ENCODE measurements at regions not wholly inside any gene's neighbourhood (a gene's known extent, or its start where the extent isn't known, plus 50 kb on each side); places are given as distances from the start of the nearest gene placed in this dataset.

DNA sequence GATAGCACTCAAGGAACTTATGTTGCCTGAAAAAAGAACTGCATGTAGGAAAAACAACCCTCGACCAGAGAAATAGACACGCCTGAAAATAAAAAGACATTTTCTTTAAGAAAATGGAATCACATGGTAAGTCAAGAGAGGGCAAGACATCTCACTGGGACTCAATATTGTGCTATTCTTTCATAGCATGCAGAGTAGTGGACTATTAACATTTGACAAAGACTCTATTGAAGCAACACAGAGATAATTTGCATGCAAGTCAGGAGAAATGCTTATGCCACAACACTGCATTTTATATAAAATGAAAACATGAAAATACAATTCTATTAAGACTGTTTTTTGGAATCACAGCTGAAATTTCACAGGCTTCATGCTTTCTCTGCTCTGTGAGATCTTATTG, 77.9 kb upstream of the RHOBTB1 start:
- Histone ChIP-seq H3K4me1 (ENCODE audit: control insufficient read depth, extremely low read depth, insufficient read depth, low read length) (no peaks in the 10 kb centered on the region), H3K36me3 (ENCODE audit: control insufficient read depth, insufficient read depth, low read length) (no peaks in the 10 kb centered on the region), H3K4me3 (replicated peaks in 1 of 4; ENCODE audit: control extremely low read depth in 1 of 4, insufficient read depth in 1 of 4, low read depth in 3 of 4, low read length in 4 of 4) (no peak overlapping the region)

DNA sequence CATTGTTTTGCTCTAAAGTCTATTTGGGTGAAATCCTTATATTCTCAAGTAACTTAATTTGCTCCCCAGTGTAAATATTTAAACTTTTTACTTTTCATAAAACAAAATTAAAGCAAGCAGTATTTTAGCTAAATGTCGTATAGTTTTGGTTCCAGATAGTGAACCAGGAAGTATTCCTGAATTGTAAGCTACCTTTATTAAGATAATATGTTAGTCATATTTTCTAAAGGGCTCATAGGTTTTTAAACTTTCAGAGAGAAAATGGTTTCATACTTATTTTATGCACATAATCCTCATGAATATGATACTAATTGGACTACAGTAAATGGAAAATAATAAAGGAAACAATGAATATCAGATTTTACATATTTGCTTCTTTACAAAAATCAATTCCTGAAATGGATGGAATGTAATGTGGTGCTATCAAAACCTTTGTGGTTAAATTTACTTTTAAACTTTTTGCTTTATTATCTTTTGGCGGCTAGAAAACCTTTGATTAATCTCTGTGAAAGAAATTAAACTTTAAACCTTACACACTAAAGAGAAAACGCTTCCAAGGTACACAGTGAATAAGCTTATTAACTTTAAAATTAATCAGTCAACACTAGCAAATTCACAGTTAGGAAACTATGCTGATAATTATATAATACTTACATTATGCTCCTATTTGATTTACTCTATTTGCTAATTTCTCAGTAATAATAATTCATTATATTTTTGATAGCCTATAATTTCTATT, 76.6 kb upstream of the RHOBTB1 start:
- H3K27ac ChIP-seq (ENCODE audit: insufficient read depth, low read length), result no peak overlapping the region
- H3K4me2 ChIP-seq (ENCODE audit: extremely low read depth, insufficient read depth, low read length), result no peak overlapping the region
- no peaks in the 10 kb centered on the region for H3K27me3 ChIP-seq (ENCODE audit: control insufficient read depth, insufficient read depth, low read length)
- DNase-seq (ENCODE audit: low read depth in 2 of 2), result no peak
- H4K20me1 ChIP-seq (ENCODE audit: control insufficient read depth, extremely low read depth, insufficient read depth, low read length), result no peaks in the 10 kb centered on the region
- H2AFZ ChIP-seq (ENCODE audit: low read length), result no peak overlapping the region
- no peak overlapping the region for H3K4me3 ChIP-seq (replicated peaks in 1 of 4; ENCODE audit: control extremely low read depth in 1 of 4, insufficient read depth in 1 of 4, low read depth in 3 of 4, low read length in 4 of 4)
- H3K79me2 ChIP-seq (ENCODE audit: control insufficient read depth, insufficient read depth, low read length), result no peaks in the 10 kb centered on the region
- H3K9ac ChIP-seq (ENCODE audit: insufficient read depth, low read length), result no peak overlapping the region
- no peaks in the 10 kb centered on the region for H3K4me1 ChIP-seq (ENCODE audit: control insufficient read depth, extremely low read depth, insufficient read depth, low read length)
- H3K36me3 ChIP-seq (ENCODE audit: control insufficient read depth, insufficient read depth, low read length), result no peaks in the 10 kb centered on the region
- TF ChIP-seq, protein P1, sequence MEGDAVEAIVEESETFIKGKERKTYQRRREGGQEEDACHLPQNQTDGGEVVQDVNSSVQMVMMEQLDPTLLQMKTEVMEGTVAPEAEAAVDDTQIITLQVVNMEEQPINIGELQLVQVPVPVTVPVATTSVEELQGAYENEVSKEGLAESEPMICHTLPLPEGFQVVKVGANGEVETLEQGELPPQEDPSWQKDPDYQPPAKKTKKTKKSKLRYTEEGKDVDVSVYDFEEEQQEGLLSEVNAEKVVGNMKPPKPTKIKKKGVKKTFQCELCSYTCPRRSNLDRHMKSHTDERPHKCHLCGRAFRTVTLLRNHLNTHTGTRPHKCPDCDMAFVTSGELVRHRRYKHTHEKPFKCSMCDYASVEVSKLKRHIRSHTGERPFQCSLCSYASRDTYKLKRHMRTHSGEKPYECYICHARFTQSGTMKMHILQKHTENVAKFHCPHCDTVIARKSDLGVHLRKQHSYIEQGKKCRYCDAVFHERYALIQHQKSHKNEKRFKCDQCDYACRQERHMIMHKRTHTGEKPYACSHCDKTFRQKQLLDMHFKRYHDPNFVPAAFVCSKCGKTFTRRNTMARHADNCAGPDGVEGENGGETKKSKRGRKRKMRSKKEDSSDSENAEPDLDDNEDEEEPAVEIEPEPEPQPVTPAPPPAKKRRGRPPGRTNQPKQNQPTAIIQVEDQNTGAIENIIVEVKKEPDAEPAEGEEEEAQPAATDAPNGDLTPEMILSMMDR (conservative IDR thresholded peaks at IDR 0.05 in 1 of 2, IDR thresholded peaks at IDR 0.05 in 1 of 2; ENCODE audit: low read depth in 1 of 2, low read length in 2 of 2), result no peak
- no peak for TF ChIP-seq EZH2 (IDR thresholded peaks at IDR 0.05; ENCODE audit: low read length, missing control alignments)
- H3K9me3 ChIP-seq (ENCODE audit: control insufficient read depth, insufficient read depth, low read depth, low read length), result no peaks in the 10 kb centered on the region

More for the DNA sequence above, 77.9 kb upstream of the RHOBTB1 start:
- Histone ChIP-seq H3K9me3 (ENCODE audit: control insufficient read depth, insufficient read depth, low read depth, low read length) (no peaks in the 10 kb centered on the region), H3K79me2 (ENCODE audit: control insufficient read depth, insufficient read depth, low read length) (no peaks in the 10 kb centered on the region), H3K4me2 (ENCODE audit: extremely low read depth, insufficient read depth, low read length) (no peak overlapping the region), H2AFZ (ENCODE audit: low read length) (no peak overlapping the region), H3K9ac (ENCODE audit: insufficient read depth, low read length) (no peak overlapping the region), H4K20me1 (ENCODE audit: control insufficient read depth, extremely low read depth, insufficient read depth, low read length) (no peaks in the 10 kb centered on the region), H3K27ac (ENCODE audit: insufficient read depth, low read length) (no peak overlapping the region), H3K27me3 (ENCODE audit: control insufficient read depth, insufficient read depth, low read length) (no peaks in the 10 kb centered on the region)
- DNase-seq (ENCODE audit: low read depth in 2 of 2), result no peak
- TF ChIP-seq EZH2 (IDR thresholded peaks at IDR 0.05; ENCODE audit: low read length, missing control alignments), result no peak
- TF ChIP-seq, protein P1 (conservative IDR thresholded peaks at IDR 0.05 in 1 of 2, IDR thresholded peaks at IDR 0.05 in 1 of 2; ENCODE audit: low read depth in 1 of 2, low read length in 2 of 2), result no peak

DNA sequence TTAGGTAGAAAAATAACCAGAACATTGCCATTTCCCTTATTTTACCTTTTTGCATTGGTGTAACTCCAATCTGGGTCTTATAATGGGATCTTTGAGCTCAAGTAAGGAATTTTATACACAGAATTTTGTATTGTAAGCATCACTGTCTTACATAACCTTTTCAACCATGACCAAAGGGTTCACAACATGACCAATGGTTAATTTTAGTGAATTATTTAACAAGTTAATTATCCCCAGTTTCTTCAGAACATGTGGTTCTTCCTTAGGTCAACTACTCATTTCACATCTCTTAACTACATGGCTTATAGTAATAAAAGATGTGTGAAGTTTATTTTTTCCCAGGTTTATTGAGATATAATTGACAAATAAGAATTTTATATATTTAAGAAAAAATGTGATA, 74.2 kb upstream of the RHOBTB1 start:
- Histone ChIP-seq H3K9ac (ENCODE audit: insufficient read depth, low read length) (no peak overlapping the region), H4K20me1 (ENCODE audit: control insufficient read depth, extremely low read depth, insufficient read depth, low read length) (no peaks in the 10 kb centered on the region), H2AFZ (ENCODE audit: low read length) (no peak overlapping the region), H3K4me2 (ENCODE audit: extremely low read depth, insufficient read depth, low read length) (no peak overlapping the region), H3K36me3 (ENCODE audit: control insufficient read depth, insufficient read depth, low read length) (no peaks in the 10 kb centered on the region), H3K79me2 (ENCODE audit: control insufficient read depth, insufficient read depth, low read length) (no peaks in the 10 kb centered on the region), H3K27ac (ENCODE audit: insufficient read depth, low read length) (no peak overlapping the region), H3K27me3 (ENCODE audit: control insufficient read depth, insufficient read depth, low read length) (no peaks in the 10 kb centered on the region), H3K4me3 (replicated peaks in 1 of 4; ENCODE audit: control extremely low read depth in 1 of 4, insufficient read depth in 1 of 4, low read depth in 3 of 4, low read length in 4 of 4) (no peak overlapping the region), H3K4me1 (ENCODE audit: control insufficient read depth, extremely low read depth, insufficient read depth, low read length) (no peaks in the 10 kb centered on the region), H3K9me3 (ENCODE audit: control insufficient read depth, insufficient read depth, low read depth, low read length) (no peaks in the 10 kb centered on the region)
- DNase-seq (ENCODE audit: low read depth in 2 of 2), result no peak
- no peak for TF ChIP-seq EZH2 (IDR thresholded peaks at IDR 0.05; ENCODE audit: low read length, missing control alignments)
- TF ChIP-seq, protein P1 (conservative IDR thresholded peaks at IDR 0.05 in 1 of 2, IDR thresholded peaks at IDR 0.05 in 1 of 2; ENCODE audit: low read depth in 1 of 2, low read length in 2 of 2), result no peak

All from fibroblast of lung (primary cell).